Ectodermal cell (in vitro differentiated cells): ENCODE measurements at regions not wholly inside any gene's neighbourhood (a gene's known extent, or its start where the extent isn't known, plus 50 kb on each side); places are given as distances from the start of the nearest gene placed in this dataset.
A peak's percentile ranks its signal among the peaks of the same experiment; 100 is the strongest.
"Not testable (repeated sequence)": the region's sequence is repeated elsewhere in the genome, so short reads cannot be mapped to it uniquely, and the experiment has no call there.

Source experiments
- H3K27ac ChIP-seq: 2 replicates; pipeline ENCODE4 v1.7.0; 2013; ENCODE audit warnings: mild to moderate bottlenecking, low read depth, low read length; ENCODE audit not compliant: insufficient read depth, poor library complexity, severe bottlenecking
- H3K27me3 ChIP-seq: 2 replicates; pipeline ENCODE4 v1.7.0; 2013; ENCODE audit warnings: mild to moderate bottlenecking, low read length; ENCODE audit not compliant: insufficient read depth, control insufficient read depth, poor library complexity, severe bottlenecking
- H3K36me3 ChIP-seq: one replicate; pipeline ENCODE4 v1.7.0; 2013; ENCODE audit warnings: low read length; ENCODE audit not compliant: control insufficient read depth, insufficient read depth
- H3K4me1 ChIP-seq: one replicate; pipeline ENCODE4 v1.7.0; 2013; ENCODE audit warnings: low read length; ENCODE audit not compliant: control insufficient read depth, insufficient read depth
- H3K4me3 ChIP-seq: 2 replicates; pipeline ENCODE4 v1.7.0; 2013; ENCODE audit warnings: low read depth, low read length, control low read depth; ENCODE audit not compliant: insufficient read depth
- H3K9me3 ChIP-seq: 2 replicates; pipeline ENCODE4 v1.7.0; 2013; ENCODE audit warnings: mild to moderate bottlenecking, low read length, moderate library complexity; ENCODE audit not compliant: control insufficient read depth
- WGBS, 2 experiments: methylation state at CpG; one replicate each; pipeline ENCODE4 v1.1.7; 2013; ENCODE audit warnings: missing lambda C conversion rate in 2 of 2; 5-methylcytosine and 5-hydroxymethylcytosine counted together

DNA sequence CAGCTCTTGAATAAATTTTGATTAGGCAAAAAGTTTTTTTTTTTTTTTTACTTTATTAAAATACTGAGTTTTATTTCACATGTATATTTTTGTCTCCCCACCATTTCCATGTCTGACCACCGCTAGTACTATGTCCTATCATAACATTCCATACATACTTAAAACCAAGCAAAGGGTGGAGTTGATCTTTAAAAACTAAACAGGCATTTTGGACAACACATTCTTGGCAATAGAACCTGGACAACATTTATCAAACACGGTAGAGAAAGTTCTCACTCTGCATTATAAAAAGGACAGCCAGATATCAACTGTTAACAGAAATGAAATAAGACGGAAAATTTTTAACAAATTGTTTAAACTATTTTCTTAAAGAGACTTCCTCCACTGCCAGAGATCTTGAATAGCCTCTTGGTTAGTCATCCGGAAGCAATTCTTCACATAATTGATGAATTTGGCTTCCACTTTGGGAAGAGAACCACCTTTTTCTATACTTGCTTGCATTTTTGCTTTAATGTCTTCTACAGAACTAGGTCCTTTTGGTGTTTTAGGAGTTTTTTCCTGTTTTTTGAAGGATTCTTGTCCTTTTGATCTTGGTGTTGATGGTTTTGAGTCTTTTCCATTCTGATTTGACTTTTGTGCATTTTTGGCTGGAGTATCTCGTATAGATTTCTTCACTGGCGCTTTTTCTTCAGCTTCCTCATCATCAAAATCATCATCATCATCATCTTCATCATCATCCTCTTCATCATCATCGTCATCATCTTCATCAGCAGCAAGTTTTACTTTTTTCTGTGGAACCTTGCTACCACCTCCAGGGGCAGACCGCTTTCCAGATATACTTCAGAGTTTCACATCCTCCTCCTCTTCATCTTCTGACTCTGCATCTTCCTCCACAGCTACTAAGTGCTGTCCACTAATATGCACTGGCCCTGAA, 58.7 kb downstream of the POU5F2 start:
- H3K4me3 ChIP-seq, H3K27ac ChIP-seq, H3K27me3 ChIP-seq, H3K9me3 ChIP-seq, H3K36me3 ChIP-seq: not testable (repeated sequence)
- 94 to 98% methylated on average over 8 of the region's 8 CpGs for WGBS, 2 experiments
- H3K4me1 ChIP-seq: peaks cover 12% of the 10 kb centered on the region

DNA sequence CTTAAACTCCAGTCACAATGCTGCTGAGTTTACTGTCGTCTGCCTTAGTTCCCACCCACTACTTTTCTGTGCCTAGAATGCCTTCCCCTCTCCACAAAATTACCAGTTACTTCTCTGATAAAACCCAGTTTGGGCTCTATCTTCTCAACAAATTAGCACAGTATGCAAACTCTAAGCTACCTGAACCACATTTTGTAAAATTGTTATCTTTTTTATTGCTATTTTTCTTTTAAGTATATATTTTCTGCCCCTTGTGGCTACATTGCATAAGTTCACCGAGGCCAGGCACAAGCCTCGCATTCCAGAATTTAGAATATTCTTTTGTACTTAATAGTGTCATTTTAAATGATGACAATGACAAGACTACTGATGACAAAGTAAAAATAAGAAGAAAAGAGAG, 60.0 kb downstream of the POU5F2 start:
- Histone ChIP-seq H3K9me3 (no peaks in the 10 kb centered on the region), H3K27me3 (no peaks in the 10 kb centered on the region), H3K27ac (no peak overlapping the region), H3K4me3 (no peak overlapping the region), H3K36me3 (no peaks in the 10 kb centered on the region), H3K4me1 (peaks cover 25% of the 10 kb centered on the region)
- 38 to 60% methylated on average over 1 of the region's 3 CpGs for WGBS, 2 experiments

DNA sequence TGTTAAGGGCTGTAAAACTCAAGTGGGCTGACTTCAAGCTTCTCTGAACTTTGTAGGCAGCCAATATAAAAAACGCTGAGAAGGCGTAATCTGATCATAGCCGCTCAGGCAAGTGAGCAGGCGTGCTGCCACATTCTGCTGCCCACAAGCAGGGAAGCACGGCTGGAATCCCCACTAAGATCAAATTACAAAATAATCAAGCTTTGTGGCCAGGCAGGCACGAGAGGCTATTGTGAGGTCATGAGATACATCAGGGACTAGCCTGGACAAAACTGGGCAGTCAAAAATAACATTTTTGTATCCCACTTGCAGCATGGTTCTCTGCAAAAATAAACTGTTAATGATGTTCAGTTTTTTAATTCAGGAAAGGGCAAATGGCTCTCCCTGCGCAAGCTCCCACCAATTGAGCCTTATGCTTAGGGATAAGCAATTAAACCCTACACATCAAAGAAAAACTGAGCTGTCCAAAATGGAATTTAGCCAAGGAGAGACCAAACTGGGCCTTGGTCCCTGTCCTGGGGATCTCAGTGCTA, 64.0 kb downstream of the POU5F2 start:
- WGBS, 2 experiments: 18 to 19% methylated on average over 7 of the region's 7 CpGs
- Histone ChIP-seq H3K36me3 (no peaks in the 10 kb centered on the region), H3K27ac (peak overlapping the region; percentile 79), H3K4me3 (no peak overlapping the region), H3K27me3 (no peaks in the 10 kb centered on the region), H3K4me1 (peaks cover 33% of the 10 kb centered on the region), H3K9me3 (no peaks in the 10 kb centered on the region)

DNA sequence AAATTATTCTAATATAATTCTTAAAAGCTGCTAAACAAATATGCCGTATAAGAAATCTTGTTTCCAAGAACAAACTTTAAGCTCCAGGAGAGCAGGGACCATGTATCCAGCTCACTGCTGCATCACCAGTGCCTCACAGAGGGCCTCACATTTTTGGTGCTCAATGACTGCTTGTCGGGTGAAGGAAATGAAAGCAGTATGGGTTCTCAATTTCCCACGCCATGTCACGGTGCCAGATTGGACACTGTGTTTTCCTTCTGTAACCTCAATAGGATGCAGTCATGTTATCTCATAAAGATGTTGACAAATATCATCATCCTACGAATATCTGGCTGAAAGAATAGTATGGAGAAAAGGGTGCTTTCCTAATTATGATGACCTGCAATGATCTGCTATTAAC, 64.7 kb downstream of the POU5F2 start:
- 63 to 71% methylated on average over 4 of the region's 5 CpGs for WGBS, 2 experiments
- no peaks in the 10 kb centered on the region for H3K36me3 ChIP-seq
- H3K4me3 ChIP-seq: no peak overlapping the region
- peak overlapping the region; percentile 79 for H3K27ac ChIP-seq
- H3K27me3 ChIP-seq: no peaks in the 10 kb centered on the region
- peaks cover 33% of the 10 kb centered on the region for H3K4me1 ChIP-seq
- H3K9me3 ChIP-seq: no peaks in the 10 kb centered on the region

DNA sequence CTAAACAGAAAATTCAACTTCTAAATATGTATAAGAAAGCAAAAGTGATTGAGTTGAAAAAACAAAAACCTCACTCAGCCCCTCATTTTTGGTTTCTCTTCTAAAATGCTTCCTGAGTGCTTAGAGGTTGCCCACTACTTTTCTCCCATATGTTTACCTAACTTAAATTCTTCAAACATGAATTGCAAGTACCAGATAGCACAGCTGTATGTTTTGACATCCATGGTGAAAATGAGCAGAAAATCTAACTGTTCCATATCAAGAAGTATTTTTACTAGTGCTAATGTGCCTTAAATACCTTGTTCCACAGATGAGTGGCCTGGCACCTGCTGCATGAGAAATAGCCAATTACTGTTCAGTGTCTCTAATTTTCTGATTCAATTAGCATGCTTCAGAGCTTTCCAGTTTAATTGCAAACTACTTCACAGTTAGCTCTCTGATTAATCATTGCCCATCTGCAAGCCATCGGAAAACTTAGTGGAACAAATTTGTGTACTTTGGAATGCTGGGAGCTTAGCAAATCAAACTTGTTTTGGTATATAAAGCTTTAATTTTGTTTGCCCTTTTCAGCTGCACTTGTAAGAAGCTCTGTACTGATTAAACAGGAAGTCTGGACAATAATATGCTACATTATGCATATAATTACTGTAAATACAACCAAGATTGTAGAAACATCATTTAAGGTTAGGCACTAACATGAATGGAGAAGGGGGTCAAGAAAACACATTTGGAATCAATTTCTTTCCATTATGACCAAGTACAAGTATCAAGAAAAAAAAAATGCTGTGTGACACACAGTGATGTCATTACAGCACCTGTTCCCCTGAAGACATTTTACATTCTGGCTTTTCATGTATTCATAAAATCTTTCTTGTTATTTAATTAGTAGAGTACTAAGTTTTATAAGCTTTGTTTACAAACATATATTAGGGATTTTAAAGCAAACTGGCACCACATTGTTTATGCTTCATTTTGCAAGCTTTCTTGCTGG, 65.6 kb downstream of the POU5F2 start:
- peaks cover 24% of the 10 kb centered on the region for H3K4me1 ChIP-seq
- H3K27me3 ChIP-seq: no peaks in the 10 kb centered on the region
- H3K27ac ChIP-seq: no peak overlapping the region
- WGBS, 2 experiments: 90 to 92% methylated on average over 1 of the region's 1 CpG
- no peak overlapping the region for H3K4me3 ChIP-seq
- no peaks in the 10 kb centered on the region for H3K9me3 ChIP-seq
- no peaks in the 10 kb centered on the region for H3K36me3 ChIP-seq

DNA sequence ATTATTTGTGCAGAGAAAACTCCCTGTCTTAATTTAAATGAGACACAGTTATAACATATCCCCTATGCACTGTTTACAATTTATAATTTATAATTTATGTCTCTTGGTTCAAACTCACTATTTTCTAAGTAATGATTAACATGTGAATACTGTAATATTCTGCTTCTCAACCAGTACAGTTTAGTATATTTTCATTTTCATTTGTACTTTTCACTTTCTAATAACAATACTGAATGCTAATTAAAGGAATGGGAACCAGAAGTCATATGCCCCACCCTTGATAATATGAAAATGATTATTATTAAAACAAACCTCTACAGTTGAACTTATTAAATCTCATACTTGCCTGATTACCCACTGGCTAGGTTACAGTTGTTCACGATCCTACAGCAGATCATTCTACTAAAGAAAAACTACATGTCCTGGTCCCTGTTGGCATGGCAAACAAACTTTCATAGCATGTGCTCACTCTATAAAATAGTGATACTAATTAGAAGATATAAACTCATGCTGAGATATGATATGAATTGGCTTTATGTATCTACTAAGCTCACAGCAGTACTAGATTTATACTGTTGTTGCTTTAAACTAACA, 66.4 kb downstream of the POU5F2 start:
- Histone ChIP-seq H3K27me3 (no peaks in the 10 kb centered on the region), H3K4me3 (no peak overlapping the region), H3K36me3 (no peaks in the 10 kb centered on the region), H3K4me1 (peaks cover 24% of the 10 kb centered on the region), H3K27ac (no peak overlapping the region), H3K9me3 (no peaks in the 10 kb centered on the region)
- WGBS, 2 experiments: 85 to 88% methylated on average over 1 of the region's 1 CpG

DNA sequence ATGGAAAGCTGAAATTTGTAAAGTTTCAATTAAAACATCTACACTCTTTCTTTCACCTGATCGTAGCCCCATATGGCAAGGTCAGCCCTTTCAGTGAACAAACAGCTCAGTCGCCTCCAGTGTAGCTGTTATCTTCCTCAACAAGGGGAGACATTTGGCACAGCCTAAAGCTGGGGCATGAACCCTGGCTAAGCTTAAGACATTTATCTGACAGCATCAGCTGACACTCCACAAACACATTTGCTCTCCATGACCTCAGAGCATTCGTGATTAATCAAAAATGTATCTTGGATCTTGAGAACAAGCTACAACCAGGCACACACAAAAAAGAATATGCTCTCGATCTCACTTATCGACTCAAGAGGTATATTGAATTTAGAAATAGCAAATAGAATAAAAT, 67.3 kb downstream of the POU5F2 start:
- no peak overlapping the region for H3K27ac ChIP-seq
- no peaks in the 10 kb centered on the region for H3K9me3 ChIP-seq
- WGBS, 2 experiments: 83 to 87% methylated on average over 3 of the region's 5 CpGs
- no peak overlapping the region for H3K4me3 ChIP-seq
- H3K4me1 ChIP-seq: peaks cover 24% of the 10 kb centered on the region
- H3K36me3 ChIP-seq: no peaks in the 10 kb centered on the region
- H3K27me3 ChIP-seq: no peaks in the 10 kb centered on the region

DNA sequence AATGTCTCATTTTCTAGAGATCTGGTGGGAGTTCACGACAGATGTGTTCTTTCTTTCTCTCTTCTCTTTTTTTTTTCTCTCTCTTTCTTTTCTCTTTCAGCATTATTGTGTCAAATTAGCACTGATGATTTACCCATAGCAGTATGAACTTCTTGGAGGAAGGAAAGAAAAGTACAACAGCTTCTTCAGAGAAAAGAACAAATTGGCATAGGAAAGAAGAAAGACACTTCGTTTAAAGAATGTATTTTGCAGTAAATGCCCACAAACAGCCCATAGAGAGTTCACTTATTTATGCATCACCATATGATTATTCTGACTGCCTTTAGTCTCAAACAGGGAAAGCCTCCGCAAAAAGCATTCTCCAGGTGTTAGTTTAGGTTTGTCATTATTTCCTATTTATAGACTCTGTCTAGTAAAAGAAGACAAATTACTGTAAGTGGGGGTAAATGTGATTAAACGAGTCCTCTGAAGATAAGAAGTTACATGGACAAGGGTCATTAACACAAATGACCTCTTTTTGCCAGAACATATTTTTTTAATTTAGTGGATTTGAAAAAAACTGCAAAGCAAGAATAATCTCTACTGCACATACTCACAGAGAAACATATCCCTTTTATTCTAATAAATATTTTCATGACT, 68.0 kb downstream of the POU5F2 start:
- H3K4me3 ChIP-seq: no peak overlapping the region
- peaks cover 24% of the 10 kb centered on the region for H3K4me1 ChIP-seq
- H3K36me3 ChIP-seq: no peaks in the 10 kb centered on the region
- no peak overlapping the region for H3K27ac ChIP-seq
- WGBS, 2 experiments: 98% methylated on average over 3 of the region's 4 CpGs; no CpG with 5 or more reads in 1 of the 2 experiments
- H3K9me3 ChIP-seq: no peaks in the 10 kb centered on the region
- no peaks in the 10 kb centered on the region for H3K27me3 ChIP-seq

DNA sequence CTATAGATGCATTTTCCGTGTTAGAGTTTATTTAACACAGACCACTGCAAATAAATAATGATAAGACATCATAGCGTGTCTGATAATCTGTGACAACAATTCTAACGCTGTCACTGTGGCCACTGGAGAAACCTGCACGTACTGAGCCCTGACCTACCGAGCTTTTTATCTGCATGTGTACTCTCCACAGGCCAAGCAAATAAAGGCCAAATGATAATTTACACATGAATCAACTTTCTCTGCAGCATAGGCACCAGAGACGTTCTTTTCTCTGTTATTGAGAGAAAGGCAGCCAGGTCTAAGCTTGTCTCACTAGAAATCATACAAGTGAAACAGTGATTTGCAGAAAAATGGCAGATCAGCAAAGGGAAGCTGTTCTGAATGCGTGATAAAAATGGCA, 75.8 kb downstream of the POU5F2 start:
- 51 to 57% methylated on average over 7 of the region's 7 CpGs for WGBS, 2 experiments
- H3K36me3 ChIP-seq: no peaks in the 10 kb centered on the region

More for the DNA sequence above, 75.8 kb downstream of the POU5F2 start:
- H3K27ac ChIP-seq: no peak overlapping the region
- no peaks in the 10 kb centered on the region for H3K27me3 ChIP-seq
- H3K9me3 ChIP-seq: no peaks in the 10 kb centered on the region
- no peak overlapping the region for H3K4me3 ChIP-seq
- peaks cover 7% of the 10 kb centered on the region for H3K4me1 ChIP-seq
